ENCODE measurements at regions not wholly inside any gene's neighbourhood (a gene's known extent, or its start where the extent isn't known, plus 50 kb on each side); places are given as distances from the start of the nearest gene placed in this dataset.

- Histone ChIP-seq H3K4me1 (ENCODE audit: low read depth) (no peaks in the 10 kb centered on the region), H3K9me3 (no peaks in the 10 kb centered on the region), H3K36me3 (ENCODE audit: low read depth) (no peaks in the 10 kb centered on the region), H3K4me3 (no peak overlapping the region)
- DNase-seq (no peak), ATAC-seq (no peak)
- intact Hi-C loops (cut with DNase I, micrococcal nuclease): no loop called here
- no peak for TF ChIP-seq CTCF (IDR thresholded peaks at IDR 0.05)
These were observed 326.8 kb upstream of the ARID1B start for GRCh38 chr6:156450421-156450820.

GRCh38 chr6:156449569-156449968 lies 327.6 kb upstream of the ARID1B start:
- H3K9me3 ChIP-seq: no peaks in the 10 kb centered on the region
- no peak for DNase-seq
- no peak overlapping the region for H3K4me3 ChIP-seq
- ATAC-seq: peak; percentile 15
- no peaks in the 10 kb centered on the region for H3K36me3 ChIP-seq (ENCODE audit: low read depth)
- intact Hi-C loops (cut with DNase I, micrococcal nuclease): no loop called here
- H3K4me1 ChIP-seq (ENCODE audit: low read depth): no peaks in the 10 kb centered on the region
- TF ChIP-seq CTCF (IDR thresholded peaks at IDR 0.05): no peak

- H3K4me1 ChIP-seq (ENCODE audit: low read depth): no peaks in the 10 kb centered on the region
- intact Hi-C loops (cut with DNase I, micrococcal nuclease): no loop called here
- no peak overlapping the region for H3K4me3 ChIP-seq
- no peak for DNase-seq
- no peaks in the 10 kb centered on the region for H3K36me3 ChIP-seq (ENCODE audit: low read depth)
- no peak for ATAC-seq
- no peak for TF ChIP-seq CTCF (IDR thresholded peaks at IDR 0.05)
- H3K9me3 ChIP-seq: no peaks in the 10 kb centered on the region
These were observed 328.1 kb upstream of the ARID1B start for GRCh38 chr6:156449128-156449527.

GRCh38 chr6:156448579-156448978 lies 328.6 kb upstream of the ARID1B start:
- intact Hi-C loops (cut with DNase I, micrococcal nuclease): no loop called here
- no peak for DNase-seq
- no peak for ATAC-seq
- no peaks in the 10 kb centered on the region for H3K36me3 ChIP-seq (ENCODE audit: low read depth)
- no peaks in the 10 kb centered on the region for H3K4me1 ChIP-seq (ENCODE audit: low read depth)
- no peak for TF ChIP-seq CTCF (IDR thresholded peaks at IDR 0.05)
- no peak overlapping the region for H3K4me3 ChIP-seq
- no peaks in the 10 kb centered on the region for H3K9me3 ChIP-seq

- Histone ChIP-seq H3K4me1 (ENCODE audit: low read depth) (peaks cover 10% of the 10 kb centered on the region), H3K36me3 (ENCODE audit: low read depth) (no peaks in the 10 kb centered on the region), H3K9me3 (no peaks in the 10 kb centered on the region), H3K4me3 (no peak overlapping the region)
- ATAC-seq (no peak), DNase-seq (no peak)
- TF ChIP-seq CTCF (IDR thresholded peaks at IDR 0.05): no peak
- intact Hi-C loops (cut with DNase I, micrococcal nuclease): no loop called here
These were observed 336.5 kb upstream of the ARID1B start for GRCh38 chr6:156440688-156441087.

GRCh38 chr6:156438350-156438923 lies 338.7 kb upstream of the ARID1B start:
- no peak for TF ChIP-seq CTCF (IDR thresholded peaks at IDR 0.05)
- H3K36me3 ChIP-seq (ENCODE audit: low read depth): no peaks in the 10 kb centered on the region

More at GRCh38 chr6:156438350-156438923, 338.7 kb upstream of the ARID1B start:
- intact Hi-C loops (cut with DNase I, micrococcal nuclease): no loop called here
- Histone ChIP-seq H3K4me3 (no peak overlapping the region), H3K4me1 (ENCODE audit: low read depth) (peaks cover 10% of the 10 kb centered on the region), H3K9me3 (no peaks in the 10 kb centered on the region)
- no peak for ATAC-seq
- DNase-seq: no peak

All from mucosa of descending colon (tissue), 3 donors.